ENCODE measurements at regions not wholly inside any gene's neighbourhood (a gene's known extent, or its start where the extent isn't known, plus 50 kb on each side); places are given as distances from the start of the nearest gene placed in this dataset.

GRCh38 chr15:26146202-26146601, 283.1 kb upstream of the ATP10A start:
- Mint-ChIP-seq H3K27ac (no peak overlapping the region), H3K4me3 (no peak overlapping the region), H3K9me3 (no peaks in the 10 kb centered on the region), H3K36me3 (ENCODE audit: low read depth) (no peaks in the 10 kb centered on the region), H3K27me3 (peaks cover 5% of the 10 kb centered on the region), H3K4me1 (no peaks in the 10 kb centered on the region)
- POLR2A ChIA-PET = no interaction called here
- no peak for DNase-seq
- CTCF ChIA-PET = no interaction called here

- Mint-ChIP-seq H3K27ac (no peak overlapping the region), H3K4me1 (no peaks in the 10 kb centered on the region), H3K4me3 (no peak overlapping the region), H3K9me3 (no peaks in the 10 kb centered on the region), H3K36me3 (ENCODE audit: low read depth) (no peaks in the 10 kb centered on the region), H3K27me3 (peaks cover 4% of the 10 kb centered on the region)
- no peak for DNase-seq
- CTCF ChIA-PET = no interaction called here
- POLR2A ChIA-PET = no interaction called here
Measured at GRCh38 chr15:26145796-26146195, 282.7 kb upstream of the ATP10A start.

- ChIA-PET POLR2A (no interaction called here), CTCF (interaction anchor here (0.5 kb wide), 1 partner anchor 14 kb away, joined by 4 read pairs; no protein-coding TSS in a partner anchor)
- Mint-ChIP-seq H3K9me3 (no peaks in the 10 kb centered on the region), H3K4me1 (no peaks in the 10 kb centered on the region), H3K36me3 (ENCODE audit: low read depth) (no peaks in the 10 kb centered on the region), H3K27ac (no peak overlapping the region), H3K4me3 (no peak overlapping the region), H3K27me3 (peaks cover 4% of the 10 kb centered on the region)
- DNase-seq = no peak
Measured at GRCh38 chr15:26144836-26145235, 281.7 kb upstream of the ATP10A start.

- Mint-ChIP-seq H3K36me3 (ENCODE audit: low read depth) (no peaks in the 10 kb centered on the region), H3K27me3 (peaks cover 4% of the 10 kb centered on the region), H3K4me1 (no peaks in the 10 kb centered on the region), H3K27ac (no peak overlapping the region), H3K9me3 (no peaks in the 10 kb centered on the region), H3K4me3 (no peak overlapping the region)
- ChIA-PET CTCF (no interaction called here), POLR2A (interaction anchor here (0.6 kb wide), 1 partner anchor 784 kb away, joined by 3 read pairs; no protein-coding TSS in a partner anchor)
- DNase-seq = no peak
Measured at GRCh38 chr15:26143221-26143620, 280.1 kb upstream of the ATP10A start.

GRCh38 chr15:26134812-26135211, 271.7 kb upstream of the ATP10A start:
- H3K4me3 Mint-ChIP-seq = no peak overlapping the region
- DNase-seq = no peak
- no peaks in the 10 kb centered on the region for H3K9me3 Mint-ChIP-seq
- H3K36me3 Mint-ChIP-seq (ENCODE audit: low read depth) = no peaks in the 10 kb centered on the region
- H3K4me1 Mint-ChIP-seq = no peaks in the 10 kb centered on the region
- H3K27ac Mint-ChIP-seq = no peak overlapping the region
- ChIA-PET POLR2A (no interaction called here), CTCF (no interaction called here)
- peaks cover 10% of the 10 kb centered on the region for H3K27me3 Mint-ChIP-seq

GRCh38 chr15:26134152-26134551, 271.0 kb upstream of the ATP10A start:
- H3K9me3 Mint-ChIP-seq = no peaks in the 10 kb centered on the region
- no peak overlapping the region for H3K27ac Mint-ChIP-seq
- H3K36me3 Mint-ChIP-seq (ENCODE audit: low read depth) = no peaks in the 10 kb centered on the region
- no peaks in the 10 kb centered on the region for H3K4me1 Mint-ChIP-seq
- no peak overlapping the region for H3K4me3 Mint-ChIP-seq
- H3K27me3 Mint-ChIP-seq = peaks cover 10% of the 10 kb centered on the region
- no peak for DNase-seq
- CTCF ChIA-PET = interaction anchor here (0.6 kb wide), 1 partner anchor 194 kb away, joined by 3 read pairs; no protein-coding TSS in a partner anchor
- POLR2A ChIA-PET = no interaction called here

- peaks cover 10% of the 10 kb centered on the region for H3K27me3 Mint-ChIP-seq
- DNase-seq = no peak
- ChIA-PET CTCF (no interaction called here), POLR2A (no interaction called here)
- H3K9me3 Mint-ChIP-seq = no peaks in the 10 kb centered on the region
- H3K36me3 Mint-ChIP-seq (ENCODE audit: low read depth) = no peaks in the 10 kb centered on the region
- H3K4me1 Mint-ChIP-seq = no peaks in the 10 kb centered on the region
- H3K27ac Mint-ChIP-seq = no peak overlapping the region
- H3K4me3 Mint-ChIP-seq = no peak overlapping the region
Measured at GRCh38 chr15:26132811-26133210, 269.7 kb upstream of the ATP10A start.

GRCh38 chr15:26129852-26130251, 266.7 kb upstream of the ATP10A start:
- CTCF ChIA-PET = no interaction called here
- H3K9me3 Mint-ChIP-seq = no peaks in the 10 kb centered on the region
- no peak for DNase-seq
- no peak overlapping the region for H3K4me3 Mint-ChIP-seq
- POLR2A ChIA-PET = no interaction called here
- H3K4me1 Mint-ChIP-seq = no peaks in the 10 kb centered on the region
- H3K27ac Mint-ChIP-seq = no peak overlapping the region
- no peaks in the 10 kb centered on the region for H3K36me3 Mint-ChIP-seq (ENCODE audit: low read depth)
- H3K27me3 Mint-ChIP-seq = peaks cover 10% of the 10 kb centered on the region

GRCh38 chr15:26128611-26129140, 265.5 kb upstream of the ATP10A start:
- DNase-seq = no peak
- Mint-ChIP-seq H3K27ac (no peak overlapping the region), H3K4me3 (no peak overlapping the region), H3K9me3 (no peaks in the 10 kb centered on the region), H3K27me3 (peaks cover 10% of the 10 kb centered on the region), H3K36me3 (ENCODE audit: low read depth) (no peaks in the 10 kb centered on the region), H3K4me1 (no peaks in the 10 kb centered on the region)
- ChIA-PET CTCF (no interaction called here), POLR2A (no interaction called here)

GRCh38 chr15:26126819-26127387, 263.8 kb upstream of the ATP10A start:
- Mint-ChIP-seq H3K27me3 (no peaks in the 10 kb centered on the region), H3K36me3 (ENCODE audit: low read depth) (no peaks in the 10 kb centered on the region), H3K9me3 (no peaks in the 10 kb centered on the region), H3K4me1 (no peaks in the 10 kb centered on the region), H3K4me3 (no peak overlapping the region), H3K27ac (no peak overlapping the region)
- CTCF ChIA-PET = no interaction called here
- no peak for DNase-seq
- POLR2A ChIA-PET = no interaction called here

- H3K27ac Mint-ChIP-seq = no peak overlapping the region
- no peaks in the 10 kb centered on the region for H3K36me3 Mint-ChIP-seq (ENCODE audit: low read depth)
- H3K27me3 Mint-ChIP-seq = no peaks in the 10 kb centered on the region
Measured at GRCh38 chr15:26126070-26126469, 262.9 kb upstream of the ATP10A start.

GRCh38 chr15:26125664-26126063, 262.5 kb upstream of the ATP10A start:
- Mint-ChIP-seq H3K4me3 (no peak overlapping the region), H3K9me3 (no peaks in the 10 kb centered on the region), H3K27ac (no peak overlapping the region), H3K27me3 (no peaks in the 10 kb centered on the region), H3K4me1 (no peaks in the 10 kb centered on the region), H3K36me3 (ENCODE audit: low read depth) (no peaks in the 10 kb centered on the region)
- POLR2A ChIA-PET = no interaction called here
- CTCF ChIA-PET = no interaction called here
- DNase-seq = no peak

More at GRCh38 chr15:26126070-26126469, 262.9 kb upstream of the ATP10A start:
- no peaks in the 10 kb centered on the region for H3K9me3 Mint-ChIP-seq
- ChIA-PET CTCF (no interaction called here), POLR2A (no interaction called here)
- no peaks in the 10 kb centered on the region for H3K4me1 Mint-ChIP-seq
- H3K4me3 Mint-ChIP-seq = no peak overlapping the region
- DNase-seq = no peak

GRCh38 chr15:26119322-26119721, 256.2 kb upstream of the ATP10A start:
- no peak overlapping the region for H3K27ac Mint-ChIP-seq

GRCh38 chr15:26115229-26115943, 252.3 kb upstream of the ATP10A start:
- no peaks in the 10 kb centered on the region for H3K4me1 Mint-ChIP-seq
- no peak overlapping the region for H3K4me3 Mint-ChIP-seq
- no peak for DNase-seq
- ChIA-PET POLR2A (no interaction called here), CTCF (no interaction called here)
- H3K27me3 Mint-ChIP-seq = no peaks in the 10 kb centered on the region
- no peak overlapping the region for H3K27ac Mint-ChIP-seq
- no peaks in the 10 kb centered on the region for H3K36me3 Mint-ChIP-seq (ENCODE audit: low read depth)
- no peaks in the 10 kb centered on the region for H3K9me3 Mint-ChIP-seq

More at GRCh38 chr15:26119322-26119721, 256.2 kb upstream of the ATP10A start:
- Mint-ChIP-seq H3K9me3 (no peaks in the 10 kb centered on the region), H3K36me3 (ENCODE audit: low read depth) (no peaks in the 10 kb centered on the region), H3K4me3 (no peak overlapping the region), H3K27me3 (no peaks in the 10 kb centered on the region), H3K4me1 (no peaks in the 10 kb centered on the region)
- POLR2A ChIA-PET = no interaction called here
- DNase-seq = no peak
- CTCF ChIA-PET = no interaction called here
